HepG2 (cell line): ENCODE measurements at regions not wholly inside any gene's neighbourhood (a gene's known extent, or its start where the extent isn't known, plus 50 kb on each side); places are given as distances from the start of the nearest gene placed in this dataset.

Experiments used
- ATAC-seq: fragments of 200-7000 bp; cut with Tn5 transposase; 3 replicates; pipeline ENCODE4 v1.9.1; 2020; ENCODE audit warnings: mild to moderate bottlenecking, moderate library complexity
- BruUV-seq: library from RNA; stranded (reverse); fragments of 400-500 nt; replicated peaks from 2 replicates; lab custom pipeline; 2021; lab: Mats Ljungman, UMichigan
- CTCF ChIA-PET: fragments of 300-600 bp; formaldehyde crosslinking; extraction: SDS; loops from one replicate; lab custom pipeline; 2021; ENCODE audit warnings: low total read pairs, inconsistent platforms, low intra/inter-chr PET ratio; lab: Yijun Ruan, JAX
- POLR2A ChIA-PET: fragments of 350-600 bp; sonication (Branson Sonifier 250); formaldehyde crosslinking; loops from one replicate; lab custom pipeline; 2020; ENCODE audit warnings: antibody characterized with exemption, inconsistent platforms; lab: Yijun Ruan, JAX
- DNase-seq: peaks from one replicate; pipeline ENCODE4 v3.0.0-alpha.2; 2015; ENCODE audit warnings: low spot score
- FAIRE-seq: peaks from 3 replicates; lab custom pipeline; 2011; peaks lifted over from hg19 to GRCh38; lab: Jason Lieb, UNC
- H2AFZ ChIP-seq: one replicate; pipeline ENCODE4 v1.6.1; 2011; ENCODE audit warnings: low read length, inconsistent platforms
- H3K27ac ChIP-seq: fragments of 300-600 bp; 3 replicates; pipeline ENCODE4 v1.8.0; 2011; ENCODE audit warnings: mixed run types, mild to moderate bottlenecking, mixed read lengths, low read length, inconsistent platforms; ENCODE audit not compliant: insufficient read depth; ENCODE audit errors: extremely low read length
- H3K27me3 ChIP-seq, 2 experiments: fragments of 200-600 bp in 1 of 2; 2 replicates in 1 of 2; 3 replicates in 1 of 2; pipeline versions ENCODE4 v1.6.0 to v1.8.0; 2011; ENCODE audit warnings: low read length in 2 of 2, mild to moderate bottlenecking in 2 of 2, moderate library complexity in 2 of 2, inconsistent platforms in 1 of 2; ENCODE audit not compliant: insufficient read depth in 2 of 2, control insufficient read depth in 1 of 2
- H3K36me3 ChIP-seq, 2 experiments: fragments of 200-600 bp in 1 of 2; replicated peaks in 1 of 2; 2 replicates in 1 of 2; 3 replicates in 1 of 2; pipeline versions ENCODE4 v1.5.1 to v1.8.0; 2011; ENCODE audit warnings: low read length in 2 of 2, inconsistent platforms in 1 of 2; ENCODE audit not compliant: insufficient read depth in 2 of 2, control insufficient read depth in 1 of 2
- H3K4me1 ChIP-seq: 2 replicates; pipeline ENCODE4 v1.5.1; 2012; ENCODE audit warnings: low read length, inconsistent platforms; ENCODE audit not compliant: insufficient read depth
- H3K4me2 ChIP-seq: 2 replicates; pipeline ENCODE4 v1.6.0; 2011; ENCODE audit warnings: low read depth, low read length, inconsistent platforms
- H3K4me3 ChIP-seq, 3 experiments: fragments of 200-600 bp in 1 of 3; sonication (generic), shearing (Covaris generic) in 1 of 3; replicated peaks in 1 of 3; 2 replicates each; pipeline ENCODE4 v1.5.1; 2011 to 2016; ENCODE audit warnings: low read length in 3 of 3, inconsistent platforms in 2 of 3, low read depth in 2 of 3, mild to moderate bottlenecking in 2 of 3, control low read depth in 1 of 3, mixed read lengths in 1 of 3; ENCODE audit not compliant: insufficient read depth in 1 of 3
- H3K79me2 ChIP-seq: one replicate; pipeline ENCODE4 v1.6.1; 2011; ENCODE audit warnings: low read length, inconsistent platforms; ENCODE audit not compliant: insufficient read depth
- H3K9ac ChIP-seq: 2 replicates; pipeline ENCODE4 v1.6.0; 2011; ENCODE audit warnings: mild to moderate bottlenecking, low read depth, low read length, inconsistent platforms; ENCODE audit not compliant: insufficient read depth
- H3K9me3 ChIP-seq: 2 replicates; pipeline ENCODE4 v1.5.1; 2012; ENCODE audit warnings: mild to moderate bottlenecking, low read length
- H4K20me1 ChIP-seq: 2 replicates; pipeline ENCODE4 v1.6.0; 2011; ENCODE audit warnings: inconsistent platforms, mild to moderate bottlenecking, low read length, moderate library complexity; ENCODE audit not compliant: insufficient read depth
- ATRX ChIP-seq: sonication (generic); formaldehyde crosslinking; IDR thresholded peaks from 2 replicates; pipeline ENCODE4 v1.4.0; 2020; ENCODE audit warnings: missing genetic modification reagents, borderline replicate concordance
- BORCS8-MEF2B ChIP-seq: sonication (generic); formaldehyde crosslinking; IDR thresholded peaks from 2 replicates; pipeline ENCODE4 v1.8.0; 2022; ENCODE audit warnings: mild to moderate bottlenecking, missing genetic modification reagents
- CC2D1A ChIP-seq: sonication (generic); formaldehyde crosslinking; IDR thresholded peaks from 2 replicates; pipeline ENCODE4 v1.8.1; 2023; ENCODE audit warnings: mild to moderate bottlenecking, missing genetic modification reagents
- MAF1 ChIP-seq: sonication (generic); formaldehyde crosslinking; IDR thresholded peaks from 2 replicates; pipeline ENCODE4 v1.5.0; 2020; ENCODE audit warnings: missing genetic modification reagents, borderline replicate concordance
- MAFF ChIP-seq: IDR thresholded peaks from 2 replicates; pipeline ENCODE4 v1.6.1; 2011; ENCODE audit warnings: low read depth, low read length, improper control_type of control experiment
- MEIS2 ChIP-seq: sonication (generic); formaldehyde crosslinking; IDR thresholded peaks from 2 replicates; pipeline ENCODE4 v1.9.0; 2021; ENCODE audit warnings: mild to moderate bottlenecking, missing genetic modification reagents
- NFIC ChIP-seq: IDR thresholded peaks from 2 replicates; pipeline ENCODE4 v1.6.1; 2012; ENCODE audit warnings: mild to moderate bottlenecking, low read length, inconsistent platforms
- NFYB ChIP-seq: sonication (generic); formaldehyde crosslinking; IDR thresholded peaks from 2 replicates; pipeline ENCODE4 v1.4.0; 2020; ENCODE audit warnings: missing genetic modification reagents
- NFYC ChIP-seq: IDR thresholded peaks from 2 replicates; pipeline ENCODE4 v1.6.1; 2016; ENCODE audit warnings: missing genetic modification reagents, missing compliant biosample characterization
- SETDB1 ChIP-seq: sonication (generic); formaldehyde crosslinking; IDR thresholded peaks from 2 replicates; pipeline ENCODE4 v1.5.1; 2020; ENCODE audit warnings: missing genetic modification reagents, mild to moderate bottlenecking, borderline replicate concordance
- SMARCC2 ChIP-seq: fragments of 450-650 bp; IDR thresholded peaks from 2 replicates; pipeline ENCODE4 v1.6.1; 2017; ENCODE audit warnings: antibody characterized with exemption, mild to moderate bottlenecking
- SMC3 ChIP-seq: IDR thresholded peaks from 2 replicates; pipeline ENCODE4 v1.6.1; 2011; ENCODE audit warnings: low read length, improper control_type of control experiment
- STAG1 ChIP-seq: sonication (generic); formaldehyde crosslinking; IDR thresholded peaks from 2 replicates; pipeline ENCODE4 v1.4.0; 2020; ENCODE audit warnings: missing genetic modification reagents
- ZBTB14 ChIP-seq: sonication (generic); formaldehyde crosslinking; IDR thresholded peaks from 2 replicates; pipeline ENCODE4 v1.4.0; 2020; ENCODE audit warnings: missing genetic modification reagents
- ZFP62 ChIP-seq: sonication (generic); formaldehyde crosslinking; IDR thresholded peaks from 2 replicates; pipeline ENCODE4 v1.4.0; 2020; ENCODE audit warnings: missing genetic modification reagents
- ZMYM2 ChIP-seq: sonication (generic); formaldehyde crosslinking; IDR thresholded peaks from 2 replicates; pipeline ENCODE4 v1.8.0; 2022; ENCODE audit warnings: mild to moderate bottlenecking, missing genetic modification reagents
- ZNF12 ChIP-seq: sonication (generic); formaldehyde crosslinking; IDR thresholded peaks from 2 replicates; pipeline ENCODE4 v1.5.0; 2020; ENCODE audit warnings: missing genetic modification reagents
- ZNF24 ChIP-seq: fragments of 450-650 bp; IDR thresholded peaks from 2 replicates; pipeline ENCODE4 v1.6.1; 2017; ENCODE audit warnings: antibody characterized with exemption, mild to moderate bottlenecking
- ZNF264 ChIP-seq: sonication (generic); formaldehyde crosslinking; IDR thresholded peaks from 2 replicates; pipeline ENCODE4 v1.4.0; 2020; ENCODE audit warnings: missing genetic modification reagents
- ZNF333 ChIP-seq: sonication (generic); formaldehyde crosslinking; IDR thresholded peaks from 2 replicates; pipeline ENCODE4 v1.4.0; 2020; ENCODE audit warnings: mild to moderate bottlenecking, missing genetic modification reagents, borderline replicate concordance
- ZNF362 ChIP-seq: sonication (generic); formaldehyde crosslinking; IDR thresholded peaks from 2 replicates; pipeline ENCODE4 v1.4.0; 2020; ENCODE audit warnings: missing genetic modification reagents, mild to moderate bottlenecking, borderline replicate concordance
- ZNF709 ChIP-seq: sonication (generic); formaldehyde crosslinking; IDR thresholded peaks from 2 replicates; pipeline ENCODE4 v1.5.0; 2020; ENCODE audit warnings: mild to moderate bottlenecking, missing genetic modification reagents
- ZSCAN29 ChIP-seq: sonication (generic); formaldehyde crosslinking; conservative IDR thresholded peaks from 2 replicates; pipeline ENCODE4 v1.4.0; 2020; ENCODE audit warnings: mild to moderate bottlenecking, missing genetic modification reagents
- WGBS: methylation state at CpG from one replicate; pipeline ENCODE4 v1.1.6; 2017; ENCODE audit warnings: low lambda C conversion rate; 5-methylcytosine and 5-hydroxymethylcytosine counted together
- in situ Hi-C: cut with HindIII; loops from 2 replicates; pipeline ENCODE4 v1.10.0; 2017; ENCODE audit warnings: low pct_unique_long_range_greater_than_20kb; ENCODE audit not compliant: extremely low pct_ligation_motif_present
- intact Hi-C: fragments of 100-400 bp; cut with micrococcal nuclease; formaldehyde crosslinking; loops from one replicate; pipeline ENCODE4 v1.10.0; 2022; ENCODE audit not compliant: unreplicated experiment

- TF ChIP-seq STAG1 (CRISPR knock-in tag): no peak
- no peak for TF ChIP-seq SETDB1 (CRISPR knock-in tag)
- no peak for TF ChIP-seq ZFP62 (CRISPR knock-in tag)
- no peak for TF ChIP-seq MAFF
- TF ChIP-seq ZNF709 (CRISPR knock-in tag): no peak
- TF ChIP-seq ZNF24: no peak
- TF ChIP-seq SMARCC2: no peak
Measured at GRCh38 chr2:180128861-180129260, 121.8 kb upstream of the CWC22 start (continued).

- peak; percentile 4 for FAIRE-seq
- no peaks in the 10 kb centered on the region for H4K20me1 ChIP-seq
- no peak overlapping the region; a peak in 1 of 6 replicates for H3K4me3 ChIP-seq
- no peaks in the 10 kb centered on the region for H3K79me2 ChIP-seq
- DNase-seq: peak; percentile 78
- H3K4me2 ChIP-seq: peak overlapping the region; percentile 55
- H3K9me3 ChIP-seq: no peaks in the 10 kb centered on the region
- no peaks in the 10 kb centered on the region for H3K36me3 ChIP-seq
- H3K27me3 ChIP-seq: no peaks in the 10 kb centered on the region
- 5% methylated on average over 13 of the region's 13 CpGs for WGBS
- H3K4me1 ChIP-seq: peaks cover 5% of the 10 kb centered on the region; the same call in 1 of the 2 replicates
- BruUV-seq: no TSS peak
- ChIA-PET CTCF (interaction anchor here (0.6 to 3.6 kb wide), 6 partner anchors 933 to 1952 kb away, joined by 3 to 29 read pairs (median 10); no protein-coding TSS in a partner anchor), POLR2A (no interaction called here)
- H3K27ac ChIP-seq: no peak overlapping the region
- intact Hi-C loops (loop anchor here (1.0 to 10.0 kb wide), 3 partner anchors 855 to 1949 kb away; partner anchors contain the start of gene UBE2E3), in situ Hi-C loops (loop anchor here (10.0 kb wide), 1 partner anchor 1339 kb away; no protein-coding TSS in a partner anchor)
- ATAC-seq: peak; percentile 96
- H2AFZ ChIP-seq: peak overlapping the region; percentile 53
- no peak overlapping the region for H3K9ac ChIP-seq
- TF ChIP-seq ATRX (no peak), ZNF12 (CRISPR knock-in tag) (no peak), CC2D1A (no peak), ZSCAN29 (CRISPR knock-in tag) (no peak), SMC3 (peak; percentile 79), STAG1 (CRISPR knock-in tag) (peak; percentile 66), ZBTB14 (CRISPR knock-in tag) (no peak), ZNF362 (peak; percentile 94), BORCS8-MEF2B (CRISPR knock-in tag) (no peak), ZMYM2 (CRISPR knock-in tag) (no peak), NFYB (CRISPR knock-in tag) (peak; percentile 61; the same call in 1 of the 2 replicates), ZNF264 (CRISPR knock-in tag) (no peak), NFIC (no peak), ZNF333 (CRISPR knock-in tag) (no peak), MAF1 (CRISPR knock-in tag) (no peak), SMARCC2 (no peak), NFYC (CRISPR knock-in tag) (peak; percentile 26; the same call in 1 of the 2 replicates), MEIS2 (CRISPR knock-in tag) (no peak)
Measured at GRCh38 chr2:180125245-180125962, 118.3 kb upstream of the CWC22 start.
